ENCODE measurements at regions not wholly inside any gene's neighbourhood (a gene's known extent, or its start where the extent isn't known, plus 50 kb on each side); places are given as distances from the start of the nearest gene placed in this dataset.
A peak's percentile ranks its signal among the peaks of the same experiment; 100 is the strongest.

- Histone ChIP-seq H3K9me3 (no peaks in the 10 kb centered on the region), H3K4me3 (no peak overlapping the region), H3K4me1 (peaks cover 0 to 42% (median 25%) of the 10 kb centered on the region in 4 donors)
Measured at GRCh38 chr2:238729261-238729935, 118.5 kb upstream of the TWIST2 start.

GRCh38 chr2:238730001-238730669, 117.8 kb upstream of the TWIST2 start:
- Histone ChIP-seq H3K9me3 (no peaks in the 10 kb centered on the region), H3K4me1 (peaks cover 0 to 37% (median 25%) of the 10 kb centered on the region in 4 donors), H3K4me3 (no peak overlapping the region), H3K36me3 (no peaks in the 10 kb centered on the region), H3K27ac (peak overlapping the region; percentile 75 to 79), H3K27me3 (no peaks in the 10 kb centered on the region)
- DNase-seq, result no peak
- intact Hi-C loops (cut with DNase I; ENCODE audit: low total_unique reads), result no loop called here
- no peak for TF ChIP-seq CTCF (IDR thresholded peaks at IDR 0.05)

More at GRCh38 chr2:238729261-238729935, 118.5 kb upstream of the TWIST2 start:
- H3K27ac ChIP-seq, result peak overlapping the region; percentile 75 to 79
- intact Hi-C loops (cut with DNase I; ENCODE audit: low total_unique reads), result no loop called here
- H3K36me3 ChIP-seq, result no peaks in the 10 kb centered on the region
- TF ChIP-seq CTCF (IDR thresholded peaks at IDR 0.05), result no peak
- peak in 1 of 2 donors; percentile 38 for DNase-seq
- no peaks in the 10 kb centered on the region for H3K27me3 ChIP-seq

GRCh38 chr2:238730881-238731280, 117.0 kb upstream of the TWIST2 start:
- Histone ChIP-seq H3K9me3 (no peaks in the 10 kb centered on the region), H3K27ac (no peak overlapping the region)
- intact Hi-C loops (cut with DNase I; ENCODE audit: low total_unique reads), result no loop called here

GRCh38 chr2:238731961-238732360, 115.9 kb upstream of the TWIST2 start:
- no peak for DNase-seq
- Histone ChIP-seq H3K4me3 (no peak overlapping the region), H3K4me1 (peaks cover 0 to 33% (median 23%) of the 10 kb centered on the region in 4 donors), H3K27ac (no peak overlapping the region), H3K9me3 (no peaks in the 10 kb centered on the region), H3K36me3 (no peaks in the 10 kb centered on the region), H3K27me3 (no peaks in the 10 kb centered on the region)
- no peak for TF ChIP-seq CTCF (IDR thresholded peaks at IDR 0.05)
- intact Hi-C loops (cut with DNase I; ENCODE audit: low total_unique reads), result no loop called here

More at GRCh38 chr2:238730881-238731280, 117.0 kb upstream of the TWIST2 start:
- Histone ChIP-seq H3K4me3 (no peak overlapping the region), H3K27me3 (no peaks in the 10 kb centered on the region), H3K4me1 (peaks cover 0 to 37% (median 25%) of the 10 kb centered on the region in 4 donors), H3K36me3 (no peaks in the 10 kb centered on the region)
- no peak for TF ChIP-seq CTCF (IDR thresholded peaks at IDR 0.05)
- no peak for DNase-seq

GRCh38 chr2:238738917-238739316, 109.0 kb upstream of the TWIST2 start:
- DNase-seq, result no peak
- TF ChIP-seq CTCF (IDR thresholded peaks at IDR 0.05), result no peak
- H3K27ac ChIP-seq, result no peak overlapping the region
- peaks cover 0 to 14% of the 10 kb centered on the region in 2 donors for H3K27me3 ChIP-seq
- peaks cover 0 to 4% (median 0%) of the 10 kb centered on the region in 3 donors for H3K9me3 ChIP-seq
- H3K36me3 ChIP-seq, result no peaks in the 10 kb centered on the region
- no peaks in the 10 kb centered on the region for H3K4me1 ChIP-seq
- H3K4me3 ChIP-seq, result no peak overlapping the region
- intact Hi-C loops (cut with DNase I; ENCODE audit: low total_unique reads), result no loop called here
